Stimulated activated CD8-positive, alpha-beta memory T cell treated with anti-CD3 and anti-CD28 coated beads, Interleukin-12 subunit alpha, Interleukin-12 subunit beta, amount 100 ng/mL, for 24 hours (primary cell): ENCODE measurements at regions not wholly inside any gene's neighbourhood (a gene's known extent, or its start where the extent isn't known, plus 50 kb on each side); places are given as distances from the start of the nearest gene placed in this dataset.
"Not testable (repeated sequence)": the region's sequence is repeated elsewhere in the genome, so short reads cannot be mapped to it uniquely, and the experiment has no call there.

Experiments used
- DNase-seq: peaks from one replicate; pipeline ENCODE4 v3.0.0-alpha.2; 2020; ENCODE audit errors: extremely low read depth

GRCh38 chr5:1652873-1653697 lies 129.3 kb upstream of the LPCAT1 start:
- no peak for DNase-seq

GRCh38 chr5:1651971-1652872 lies 128.5 kb upstream of the LPCAT1 start:
- DNase-seq, result no peak

- DNase-seq, result no peak
Measured at GRCh38 chr5:1651250-1651649, 127.5 kb upstream of the LPCAT1 start.

GRCh38 chr5:1649554-1649953 lies 125.8 kb upstream of the LPCAT1 start:
- DNase-seq, result no peak

- DNase-seq, result no peak
Measured at GRCh38 chr5:1648806-1649205, 125.0 kb upstream of the LPCAT1 start.

- DNase-seq, result no peak
Measured at GRCh38 chr5:1647580-1647979, 123.8 kb upstream of the LPCAT1 start.

GRCh38 chr5:1644810-1645571 lies 121.2 kb upstream of the LPCAT1 start:
- DNase-seq, result peak; percentile 55

GRCh38 chr5:1644393-1644809 lies 120.6 kb upstream of the LPCAT1 start:
- not testable (repeated sequence) for DNase-seq

GRCh38 chr5:1643651-1644392 lies 120.1 kb upstream of the LPCAT1 start:
- no peak for DNase-seq

GRCh38 chr5:1642621-1643061 lies 118.9 kb upstream of the LPCAT1 start:
- DNase-seq, result no peak

- no peak for DNase-seq
Measured at GRCh38 chr5:1642221-1642620, 118.5 kb upstream of the LPCAT1 start.

- peak; percentile 35 for DNase-seq
Measured at GRCh38 chr5:1641560-1642166, 117.9 kb upstream of the LPCAT1 start.

- no peak for DNase-seq
Measured at GRCh38 chr5:1641041-1641440, 117.3 kb upstream of the LPCAT1 start.

GRCh38 chr5:1640421-1640881 lies 116.7 kb upstream of the LPCAT1 start:
- DNase-seq, result no peak

GRCh38 chr5:1639757-1640156 lies 116.0 kb upstream of the LPCAT1 start:
- DNase-seq, result no peak

GRCh38 chr5:1638658-1639400 lies 115.1 kb upstream of the LPCAT1 start:
- DNase-seq, result no peak

- no peak for DNase-seq
Measured at GRCh38 chr5:1637639-1638481, 114.1 kb upstream of the LPCAT1 start.

- no peak for DNase-seq
Measured at GRCh38 chr5:1636981-1637638, 113.3 kb upstream of the LPCAT1 start.
